Endothelial cell of umbilical vein (primary cell): ENCODE measurements at regions not wholly inside any gene's neighbourhood (a gene's known extent, or its start where the extent isn't known, plus 50 kb on each side); places are given as distances from the start of the nearest gene placed in this dataset.

Source experiments
- CTCF ChIP-seq, 2 donors: IDR thresholded peaks; 1 replicate in 1 of 2; 2 replicates in 1 of 2; pipeline ENCODE4 v1.5.1; 2011; ENCODE audit warnings: low read length in 2 of 2, mild to moderate bottlenecking in 2 of 2, moderate library complexity in 2 of 2, control low read depth in 1 of 2, inconsistent platforms in 1 of 2, low read depth in 1 of 2; ENCODE audit not compliant: insufficient read depth in 1 of 2; ENCODE audit errors: extremely low read depth in 1 of 2
- EZH2 ChIP-seq: IDR thresholded peaks from 2 replicates; pipeline ENCODE4 v1.6.1; 2012; ENCODE audit warnings: borderline replicate concordance, low read depth, mild to moderate bottlenecking, moderate library complexity, low read length, inconsistent platforms; ENCODE audit not compliant: severe bottlenecking
- FOS ChIP-seq: IDR thresholded peaks from 2 replicates; pipeline ENCODE4 v1.6.1; 2011; ENCODE audit warnings: mild to moderate bottlenecking, low read length, moderate library complexity, borderline replicate concordance; ENCODE audit not compliant: insufficient read depth
- GATA2 ChIP-seq: IDR thresholded peaks from 2 replicates; pipeline ENCODE4 v1.7.0; 2011; ENCODE audit warnings: low read depth, mild to moderate bottlenecking, moderate library complexity, mixed read lengths, low read length; ENCODE audit not compliant: insufficient read length, insufficient read depth
- JUN ChIP-seq: IDR thresholded peaks from 2 replicates; pipeline ENCODE4 v1.6.1; 2011; ENCODE audit warnings: borderline replicate concordance, low read depth; ENCODE audit not compliant: insufficient read length, insufficient read depth
- MAX ChIP-seq: IDR thresholded peaks from 2 replicates; pipeline ENCODE4 v1.6.1; 2011; ENCODE audit not compliant: insufficient read depth, insufficient read length
- MYC ChIP-seq: IDR thresholded peaks from one replicate; pipeline ENCODE4 v1.6.1; 2011; ENCODE audit warnings: mild to moderate bottlenecking, low read depth, low read length
- POLR2A ChIP-seq: IDR thresholded peaks from 2 replicates; pipeline ENCODE4 v1.6.1; 2012; ENCODE audit warnings: low read depth, mild to moderate bottlenecking, control low read depth, low read length
- POLR2AphosphoS5 ChIP-seq: IDR thresholded peaks from 2 replicates; pipeline ENCODE4 v1.6.1; 2012; ENCODE audit warnings: low read depth, mild to moderate bottlenecking, control low read depth, low read length, moderate library complexity; ENCODE audit not compliant: insufficient read depth

GRCh38 chr9:101860920-101861319 lies 122.5 kb upstream of the GRIN3A start:
- TF ChIP-seq FOS = no peak
- no peak for TF ChIP-seq EZH2
- no peak for TF ChIP-seq CTCF (IDR thresholded peaks at IDR 0.05; ENCODE audit: extremely low read depth in 1 of 2, insufficient read depth in 1 of 2, low read depth in 1 of 2, low read length in 2 of 2)
- TF ChIP-seq POLR2A = no peak
- no peak for TF ChIP-seq POLR2AphosphoS5
- TF ChIP-seq MYC = no peak
- no peak for TF ChIP-seq JUN
- no peak for TF ChIP-seq GATA2
- no peak for TF ChIP-seq MAX
